WTC11 (cell line): ENCODE measurements at regions not wholly inside any gene's neighbourhood (a gene's known extent, or its start where the extent isn't known, plus 50 kb on each side); places are given as distances from the start of the nearest gene placed in this dataset.

ENCODE experiments used
- ATAC-seq: fragments of 200-7000 bp; cut with Tn5 transposase; 2 replicates; pipeline ENCODE4 v1.10.0; 2021; ENCODE audit warnings: mild to moderate bottlenecking, moderate library complexity
- CTCF ChIA-PET: fragments of 300-600 bp; sonication (Branson Sonifier 250); formaldehyde crosslinking; loops from one replicate; lab custom pipeline; 2021; ENCODE audit warnings: antibody characterized with exemption; lab: Charles Lee
- POLR2A ChIA-PET: fragments of 350-600 bp; sonication (Branson Sonifier 250); formaldehyde crosslinking; loops from one replicate; lab custom pipeline; 2021; ENCODE audit warnings: antibody characterized with exemption; lab: Charles Lee
- DNase-seq: peaks from one replicate; pipeline ENCODE4 v3.0.0; 2021; ENCODE audit warnings: low spot score
- H3K27ac Mint-ChIP-seq: 2 replicates; pipeline ENCODE4 v1.8.0; 2021; ENCODE audit warnings: mixed read lengths
- H3K27me3 Mint-ChIP-seq: 2 replicates; pipeline ENCODE4 v1.8.0; 2021; ENCODE audit warnings: low read depth, mild to moderate bottlenecking, moderate library complexity, mixed read lengths
- H3K36me3 Mint-ChIP-seq: 2 replicates; pipeline ENCODE4 v1.8.0; 2021; ENCODE audit warnings: mixed read lengths
- H3K4me1 Mint-ChIP-seq: 2 replicates; pipeline ENCODE4 v1.8.0; 2022; ENCODE audit warnings: mixed read lengths
- H3K4me3 Mint-ChIP-seq: 2 replicates; pipeline ENCODE4 v1.8.0; 2021; ENCODE audit warnings: mild to moderate bottlenecking, moderate library complexity, mixed read lengths
- H3K9me3 Mint-ChIP-seq: 2 replicates; pipeline ENCODE4 v1.8.0; 2021; ENCODE audit warnings: mixed read lengths
- AFF4 ChIP-seq: sonication (generic); formaldehyde crosslinking; IDR thresholded peaks from 2 replicates; pipeline ENCODE4 v1.8.1; 2023; ENCODE audit warnings: mild to moderate bottlenecking, missing genetic modification reagents, borderline replicate concordance
- ATF1 ChIP-seq: sonication (generic); formaldehyde crosslinking; IDR thresholded peaks from 2 replicates; pipeline ENCODE4 v1.8.1; 2023; ENCODE audit warnings: mild to moderate bottlenecking, moderate library complexity, missing genetic modification reagents
- CBFB ChIP-seq: sonication (generic); formaldehyde crosslinking; IDR thresholded peaks from 2 replicates; pipeline ENCODE4 v1.8.1; 2022; ENCODE audit warnings: mild to moderate bottlenecking, low read depth, missing genetic modification reagents
- CREB1 ChIP-seq: sonication (generic); formaldehyde crosslinking; IDR thresholded peaks from 2 replicates; pipeline ENCODE4 v1.8.0; 2023; ENCODE audit warnings: mild to moderate bottlenecking, missing genetic modification reagents
- CREM ChIP-seq: sonication (generic); formaldehyde crosslinking; IDR thresholded peaks from 2 replicates; pipeline ENCODE4 v1.8.1; 2022; ENCODE audit warnings: mild to moderate bottlenecking, missing genetic modification reagents, moderate library complexity
- ELF4 ChIP-seq: sonication (generic); formaldehyde crosslinking; IDR thresholded peaks from 2 replicates; pipeline ENCODE4 v1.8.1; 2022; ENCODE audit warnings: low read depth, mild to moderate bottlenecking, moderate library complexity, missing genetic modification reagents
- ERG ChIP-seq: fragments of 250-450 bp; sonication (Bioruptor Pico); IDR thresholded peaks from 2 replicates; pipeline ENCODE4 v1.8.0; 2021; ENCODE audit warnings: mild to moderate bottlenecking
- FOXJ3 ChIP-seq: sonication (generic); formaldehyde crosslinking; IDR thresholded peaks from 2 replicates; pipeline ENCODE4 v1.9.0; 2021; ENCODE audit warnings: missing genetic modification reagents, mild to moderate bottlenecking, borderline replicate concordance
- GTF2I ChIP-seq: fragments of 250-450 bp; sonication (Bioruptor Pico); conservative IDR thresholded peaks from 2 replicates; pipeline ENCODE4 v1.4.0; 2021; ENCODE audit warnings: mild to moderate bottlenecking
- HMGA2 ChIP-seq: fragments of 250-450 bp; sonication (Bioruptor Pico); IDR thresholded peaks from 2 replicates; pipeline ENCODE4 v1.4.0; 2021; ENCODE audit warnings: mild to moderate bottlenecking, moderate library complexity
- JUN ChIP-seq: sonication (generic); formaldehyde crosslinking; IDR thresholded peaks from 2 replicates; pipeline ENCODE4 v1.8.0; 2023; ENCODE audit warnings: mild to moderate bottlenecking, missing genetic modification reagents
- KAT7 ChIP-seq: sonication (generic); formaldehyde crosslinking; IDR thresholded peaks from 2 replicates; pipeline ENCODE4 v1.8.1; 2023; ENCODE audit warnings: missing genetic modification reagents, mild to moderate bottlenecking, borderline replicate concordance
- NFE2L1 ChIP-seq: sonication (generic); formaldehyde crosslinking; IDR thresholded peaks from 2 replicates; pipeline ENCODE4 v1.8.1; 2023; ENCODE audit warnings: missing genetic modification reagents
- NR3C1 ChIP-seq: sonication (generic); formaldehyde crosslinking; conservative IDR thresholded peaks from 2 replicates; pipeline ENCODE4 v1.8.1; 2023; ENCODE audit warnings: low read depth, mild to moderate bottlenecking, missing genetic modification reagents
- PRRX2 ChIP-seq: fragments of 250-450 bp; sonication (Bioruptor Pico); IDR thresholded peaks from 2 replicates; pipeline ENCODE4 v1.8.0; 2021; ENCODE audit warnings: mild to moderate bottlenecking
- SOX15 ChIP-seq: fragments of 250-450 bp; sonication (Bioruptor Pico); IDR thresholded peaks from 2 replicates; pipeline ENCODE4 v1.9.0; 2021; ENCODE audit warnings: mild to moderate bottlenecking
- ZMAT4 ChIP-seq: fragments of 250-450 bp; sonication (Bioruptor Pico); IDR thresholded peaks from 2 replicates; pipeline ENCODE4 v1.9.0; 2021; ENCODE audit warnings: mild to moderate bottlenecking
- ZNF281 ChIP-seq: sonication (generic); formaldehyde crosslinking; IDR thresholded peaks from 2 replicates; pipeline ENCODE4 v1.8.0; 2023; ENCODE audit warnings: mild to moderate bottlenecking, missing genetic modification reagents
- ZSCAN18 ChIP-seq: fragments of 250-450 bp; sonication (Bioruptor Pico); IDR thresholded peaks from 2 replicates; pipeline ENCODE4 v2.1.2; 2022; ENCODE audit warnings: mild to moderate bottlenecking, moderate library complexity

GRCh38 chr18:78101091-78101490, 851.4 kb downstream of the GALR1 start:
- TF ChIP-seq AFF4 (CRISPR knock-in tag) (no peak), ZSCAN18 (CRISPR knock-in tag) (no peak), FOXJ3 (no peak), GTF2I (no peak)
- TF ChIP-seq, all 79 proteins: peak for 0
- ChIA-PET CTCF (no interaction called here), POLR2A (no interaction called here)
- H3K4me3 Mint-ChIP-seq: no peak overlapping the region
- peaks cover 56% of the 10 kb centered on the region for H3K36me3 Mint-ChIP-seq
- peaks cover 8% of the 10 kb centered on the region for H3K27me3 Mint-ChIP-seq
- peaks cover 66% of the 10 kb centered on the region for H3K9me3 Mint-ChIP-seq
- no peak overlapping the region for H3K27ac Mint-ChIP-seq
- DNase-seq: no peak
- H3K4me1 Mint-ChIP-seq: peaks cover 3% of the 10 kb centered on the region; the same call in 1 of the 2 replicates
- no peak for ATAC-seq

- Mint-ChIP-seq H3K27ac (no peak overlapping the region), H3K27me3 (peaks cover 8% of the 10 kb centered on the region), H3K4me3 (no peak overlapping the region), H3K4me1 (peaks cover 3% of the 10 kb centered on the region; the same call in 1 of the 2 replicates), H3K9me3 (peaks cover 69% of the 10 kb centered on the region), H3K36me3 (peaks cover 60% of the 10 kb centered on the region)
- no peak for TF ChIP-seq ERG (CRISPR knock-in tag)
- TF ChIP-seq CBFB (CRISPR knock-in tag): no peak
- TF ChIP-seq ZMAT4 (CRISPR knock-in tag): no peak
- no peak for TF ChIP-seq HMGA2 (CRISPR knock-in tag)
- TF ChIP-seq CREM (CRISPR knock-in tag): no peak
- DNase-seq (no peak), ATAC-seq (no peak)
- ChIA-PET POLR2A (no interaction called here), CTCF (no interaction called here)
Measured at GRCh38 chr18:78102135-78102534, 852.5 kb downstream of the GALR1 start.

- CTCF ChIA-PET: no interaction called here
- peaks cover 61% of the 10 kb centered on the region for H3K9me3 Mint-ChIP-seq
- no peak for TF ChIP-seq NR3C1 (CRISPR knock-in tag)
- TF ChIP-seq JUN (CRISPR knock-in tag): no peak
- no peak for TF ChIP-seq SOX15 (CRISPR knock-in tag)
- TF ChIP-seq, all 79 proteins: peak for 0
- ATAC-seq: no peak
- no peak overlapping the region for H3K27ac Mint-ChIP-seq
- peaks cover 47% of the 10 kb centered on the region for H3K36me3 Mint-ChIP-seq
- H3K27me3 Mint-ChIP-seq: peaks cover 8% of the 10 kb centered on the region
- H3K4me1 Mint-ChIP-seq: no peaks in the 10 kb centered on the region
- H3K4me3 Mint-ChIP-seq: no peak overlapping the region
- DNase-seq: no peak
- POLR2A ChIA-PET: no interaction called here
Measured at GRCh38 chr18:78105611-78106010, 856.0 kb downstream of the GALR1 start.

GRCh38 chr18:78106946-78107345, 857.3 kb downstream of the GALR1 start:
- DNase-seq (no peak), ATAC-seq (no peak)
- Mint-ChIP-seq H3K27me3 (peaks cover 8% of the 10 kb centered on the region), H3K4me3 (no peak overlapping the region), H3K36me3 (peaks cover 37% of the 10 kb centered on the region), H3K4me1 (no peaks in the 10 kb centered on the region), H3K27ac (no peak overlapping the region), H3K9me3 (peaks cover 55% of the 10 kb centered on the region)
- POLR2A ChIA-PET: no interaction called here
- CTCF ChIA-PET: no interaction called here
- TF ChIP-seq JUN (CRISPR knock-in tag) (no peak), ATF1 (no peak), NR3C1 (CRISPR knock-in tag) (no peak), ZNF281 (CRISPR knock-in tag) (no peak), SOX15 (CRISPR knock-in tag) (no peak), GTF2I (no peak), KAT7 (CRISPR knock-in tag) (no peak), CREB1 (CRISPR knock-in tag) (no peak), ELF4 (CRISPR knock-in tag) (no peak), NFE2L1 (CRISPR knock-in tag) (no peak), PRRX2 (CRISPR knock-in tag) (no peak)
